DMS153 (cell line): ENCODE measurements at regions not wholly inside any gene's neighbourhood (a gene's known extent, or its start where the extent isn't known, plus 50 kb on each side); places are given as distances from the start of the nearest gene placed in this dataset.

Source experiments
- DNase-seq: peaks from one replicate; lab custom pipeline; 2025; lab: John Stamatoyannopoulos, UW

DNA sequence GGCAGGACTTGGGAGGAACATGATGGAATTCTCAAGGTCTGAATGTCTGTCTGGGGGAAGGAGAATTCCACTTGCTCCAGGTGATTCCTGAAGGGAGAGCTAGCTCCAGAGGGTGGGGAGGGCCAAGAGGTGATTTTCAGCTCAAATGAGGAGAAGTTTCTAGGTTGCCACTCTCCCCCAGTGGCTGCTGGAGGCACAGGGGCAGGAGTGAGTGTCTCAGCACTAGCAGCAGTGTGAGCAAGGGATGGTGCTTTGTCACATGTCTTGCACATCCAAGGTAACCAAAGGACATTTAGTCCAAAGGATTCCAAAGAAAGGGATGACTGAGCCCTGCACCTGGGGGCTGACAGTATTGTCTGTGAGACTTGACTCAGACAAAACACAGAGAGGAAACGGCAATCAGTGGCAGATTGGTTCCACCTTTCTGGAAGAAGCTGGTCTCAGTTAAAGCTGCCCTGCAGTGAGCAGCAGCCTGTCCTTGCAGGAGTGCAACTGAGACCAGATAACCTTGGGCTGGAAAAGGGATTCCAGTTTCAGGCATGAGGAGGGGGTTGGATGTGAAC, 51.2 kb upstream of the PCBD1 start:
- no peak for DNase-seq

DNA sequence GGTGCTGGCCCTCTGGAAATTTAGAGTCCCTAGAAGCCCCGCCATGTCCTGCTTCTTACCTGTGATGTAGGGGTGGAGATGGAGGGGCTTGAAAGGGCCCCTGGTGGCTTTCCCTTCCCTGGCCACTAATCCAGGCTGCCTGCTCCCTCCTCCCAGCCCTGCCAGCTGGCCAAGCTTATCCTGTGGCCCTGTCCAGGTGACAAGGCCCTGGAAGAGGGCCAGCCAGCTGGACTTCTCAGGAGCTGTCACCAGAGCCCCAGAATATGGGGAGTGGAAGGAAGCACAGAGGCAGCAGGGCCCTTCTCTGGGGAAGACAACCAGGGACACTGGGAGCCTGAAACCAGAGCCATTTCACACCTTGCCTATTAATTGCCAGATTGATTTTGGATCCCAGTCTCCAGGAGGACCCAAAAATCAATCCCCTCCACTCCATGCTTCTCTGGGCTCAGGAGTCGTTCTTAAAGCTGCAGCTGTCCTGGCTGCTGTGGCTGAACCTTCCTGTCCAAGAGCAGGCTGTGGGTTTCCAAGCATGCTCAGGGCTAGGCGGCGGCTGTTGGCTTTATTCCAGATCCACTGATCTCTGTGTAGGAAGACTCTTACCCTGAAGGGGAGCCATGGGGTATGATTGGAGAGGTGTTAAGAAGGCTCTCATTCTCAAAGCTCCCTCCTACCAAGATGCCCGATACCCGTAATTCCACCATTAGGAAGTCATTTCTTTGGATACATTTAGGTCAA, 52.6 kb upstream of the PCBD1 start:
- DNase-seq: peak; percentile 30

DNA sequence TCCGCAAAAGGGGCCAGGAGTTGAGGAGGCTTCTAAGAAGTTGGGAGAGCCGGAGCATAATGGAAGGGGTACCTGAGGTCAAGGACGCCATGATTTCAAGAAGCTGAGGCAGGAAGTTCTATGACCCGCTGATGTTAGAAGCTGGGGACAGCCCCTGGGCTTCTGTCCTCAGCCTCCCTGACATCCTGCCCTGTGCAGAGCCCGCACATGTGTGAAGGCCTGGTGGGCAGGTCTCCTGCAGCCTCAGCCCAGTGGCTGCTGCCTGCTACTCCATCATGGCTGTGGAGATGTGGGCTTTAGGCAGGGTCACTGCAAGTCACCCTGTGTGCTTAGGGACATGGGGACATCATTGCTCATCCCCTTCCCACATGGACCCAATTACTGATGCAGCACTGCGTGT, 53.8 kb upstream of the PCBD1 start:
- no peak for DNase-seq

DNA sequence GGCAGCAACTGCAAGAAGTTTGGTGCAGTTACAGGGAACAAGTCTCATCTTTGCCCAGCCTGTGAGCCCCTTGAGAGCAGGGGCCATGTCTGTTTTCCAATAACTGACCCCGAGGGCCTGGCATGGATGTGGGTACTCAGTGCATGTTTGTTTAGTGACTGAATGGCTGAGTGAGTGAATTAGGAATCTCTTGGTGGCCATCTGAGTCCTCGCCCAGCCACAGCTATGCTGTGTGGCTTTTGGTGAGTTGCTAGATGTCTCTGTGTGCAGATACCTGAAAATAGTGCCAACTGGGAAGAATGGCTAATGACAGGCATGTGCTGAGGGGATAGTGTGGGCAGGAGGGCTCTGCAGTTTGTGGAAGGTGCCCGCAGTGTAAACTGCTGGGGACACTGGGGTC, 54.4 kb upstream of the PCBD1 start:
- DNase-seq: no peak

DNA sequence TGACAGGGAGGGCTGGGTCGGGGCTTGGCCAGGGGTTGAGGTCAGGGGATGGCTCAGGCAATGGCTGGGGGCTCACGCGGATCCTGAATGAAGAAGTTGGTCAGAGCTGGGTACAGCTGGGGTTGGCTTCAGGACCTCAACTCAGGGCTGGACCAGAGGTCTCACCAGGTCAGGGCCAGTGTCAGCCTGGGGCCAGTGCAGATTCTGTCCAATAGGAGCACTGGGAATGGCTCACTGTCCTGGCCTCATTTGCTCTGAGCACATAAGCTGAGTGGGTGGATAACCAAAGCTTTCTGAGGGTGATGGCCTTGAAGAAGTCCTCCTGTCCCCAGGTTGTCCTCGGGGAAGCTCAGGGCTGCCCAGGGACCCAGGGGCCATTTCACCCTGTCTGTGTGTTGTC, 54.9 kb upstream of the PCBD1 start:
- no peak for DNase-seq

DNA sequence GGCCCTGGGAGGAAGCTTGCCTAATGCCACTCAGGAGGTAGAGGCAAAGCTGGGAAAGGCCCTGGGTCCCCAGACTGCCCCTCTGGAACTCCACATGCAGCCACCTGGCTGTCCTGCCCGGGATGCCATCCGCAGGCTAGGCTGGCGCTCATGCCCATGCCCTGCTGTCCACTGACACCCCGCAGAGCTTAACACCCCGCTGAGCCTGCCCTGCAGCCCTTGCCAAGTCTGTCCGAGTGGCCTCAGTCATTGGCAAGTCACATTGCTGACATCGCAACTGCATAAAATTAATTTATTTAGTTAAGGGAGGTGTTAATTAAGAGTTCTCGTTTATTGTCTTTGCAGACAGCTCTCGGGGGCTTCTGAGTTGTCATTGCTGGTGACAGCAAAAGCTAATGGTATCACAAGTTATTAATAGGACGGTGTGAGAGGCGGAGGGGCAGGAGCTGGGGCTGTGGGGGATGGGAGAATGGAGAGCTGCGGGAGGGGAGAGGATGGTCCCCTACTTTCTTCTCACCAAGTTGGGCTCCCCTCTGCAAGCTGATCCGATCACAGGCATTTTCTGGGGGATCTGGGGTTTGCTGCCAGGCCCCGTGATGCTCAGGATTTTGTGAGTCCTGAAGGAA, 55.6 kb upstream of the PCBD1 start:
- no peak for DNase-seq

DNA sequence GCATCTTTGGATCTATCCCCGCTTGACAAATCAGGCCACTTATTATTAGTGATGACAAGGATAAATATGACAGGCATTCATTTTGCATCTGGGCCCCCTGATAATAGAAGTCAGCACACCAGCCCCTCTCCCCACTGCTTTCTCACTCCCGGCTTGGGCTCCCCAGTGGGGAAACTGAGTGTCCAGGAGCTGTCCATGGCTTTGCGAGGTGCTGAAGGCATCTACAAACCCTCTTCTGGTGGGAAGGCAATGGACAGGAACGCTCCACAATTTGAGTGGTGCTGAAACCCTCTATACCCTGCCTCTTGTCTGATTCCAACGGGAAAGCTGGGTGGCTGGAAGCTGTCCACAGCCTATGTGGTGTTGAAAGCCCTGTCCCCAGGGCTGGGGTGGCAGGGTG, 61.7 kb upstream of the PCBD1 start:
- no peak for DNase-seq

DNA sequence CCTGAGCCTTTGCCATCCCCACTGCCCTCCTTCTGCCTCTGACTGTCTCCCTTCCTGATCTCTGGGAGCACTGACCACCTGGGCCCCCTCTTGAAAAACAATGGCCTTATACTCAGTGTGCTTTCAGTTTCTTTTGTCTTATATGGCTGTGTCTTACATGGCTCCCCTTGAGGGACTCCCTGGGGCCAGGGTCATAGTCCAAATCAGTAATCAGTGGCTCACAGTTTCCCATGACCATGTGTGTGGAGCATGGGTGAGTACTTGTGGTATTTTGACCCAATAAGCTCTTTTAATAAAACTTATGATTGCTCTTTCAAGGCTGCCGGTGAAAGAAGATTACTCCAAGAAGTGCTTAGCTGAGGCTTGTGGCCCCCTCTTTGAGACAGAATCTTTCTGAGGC, 62.4 kb upstream of the PCBD1 start:
- DNase-seq: no peak

DNA sequence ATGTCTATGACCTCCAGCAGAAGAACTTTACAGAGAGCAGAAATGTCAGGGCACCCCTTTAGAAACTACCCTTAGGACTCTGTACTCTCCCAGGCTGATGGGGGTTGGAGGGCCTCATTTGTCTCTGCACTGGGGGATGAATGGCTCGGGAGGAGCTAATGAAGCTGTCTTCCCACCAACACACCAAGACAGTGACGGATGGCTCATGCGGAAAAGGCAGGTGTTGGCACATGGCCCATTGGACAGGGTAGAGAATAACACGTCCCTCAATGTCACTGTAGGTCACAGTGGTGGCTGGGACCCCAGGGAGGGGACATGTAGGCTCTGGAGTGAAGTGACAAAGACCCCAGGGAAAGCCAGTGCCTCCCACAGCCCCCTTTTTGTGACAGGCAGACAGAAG, 64.0 kb upstream of the PCBD1 start:
- no peak for DNase-seq

DNA sequence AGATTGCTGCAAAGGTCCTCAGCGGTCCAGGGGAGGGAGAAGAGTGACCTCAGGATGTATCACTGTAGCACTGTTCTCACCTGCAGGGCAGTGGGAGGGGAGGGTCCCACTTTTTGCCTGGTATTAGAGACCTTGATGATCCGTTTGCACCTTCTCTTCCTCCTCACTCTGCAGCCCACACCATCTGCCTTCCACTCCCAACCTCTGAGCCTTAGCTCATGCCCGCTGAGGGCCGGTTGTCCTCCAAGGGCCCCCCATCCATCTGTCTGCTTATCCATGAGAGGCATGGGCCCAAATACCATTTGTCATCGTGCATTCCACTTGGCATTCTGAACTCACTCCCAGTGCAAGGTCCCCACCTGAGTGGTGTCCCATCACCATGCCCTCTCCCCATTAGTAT, 64.6 kb upstream of the PCBD1 start:
- no peak for DNase-seq

DNA sequence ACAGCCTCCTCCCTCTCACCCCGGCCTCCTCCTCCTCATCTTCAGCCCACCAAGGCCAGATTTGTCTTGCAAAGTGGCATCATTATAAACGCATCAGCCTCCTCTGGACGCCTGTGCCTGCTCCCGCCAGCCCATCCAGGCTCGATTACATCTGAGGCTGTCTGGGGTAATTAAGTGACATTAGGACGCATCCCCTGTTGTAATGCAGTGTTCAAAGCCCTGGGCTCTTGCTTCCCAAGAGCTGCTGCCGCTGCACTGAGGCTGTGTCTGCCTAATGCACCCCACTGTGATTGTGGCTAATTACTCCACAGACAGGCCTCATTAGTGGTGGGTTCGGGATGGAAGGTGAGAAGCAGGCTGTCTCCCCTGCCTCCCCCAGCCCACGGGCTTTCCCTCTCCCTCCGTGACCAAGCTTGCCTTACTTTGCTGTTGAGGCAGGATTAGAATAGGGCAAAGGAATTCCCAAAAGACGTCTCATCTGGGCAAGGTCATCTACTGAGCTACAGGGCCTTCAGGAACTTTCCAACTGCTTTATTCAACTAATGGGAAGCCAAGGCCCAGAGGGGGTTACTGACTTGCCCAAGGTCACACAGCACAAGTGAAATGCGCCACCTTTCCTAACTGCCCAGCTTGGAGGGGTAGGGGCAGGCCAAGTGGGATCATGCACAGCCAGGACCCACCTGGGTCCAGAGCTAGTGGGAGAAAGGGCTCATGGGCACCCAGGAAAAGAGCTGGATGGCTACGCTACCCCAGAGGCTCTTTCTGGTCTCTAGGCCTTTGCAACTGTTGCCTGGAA, 66.2 kb upstream of the PCBD1 start:
- DNase-seq: no peak

DNA sequence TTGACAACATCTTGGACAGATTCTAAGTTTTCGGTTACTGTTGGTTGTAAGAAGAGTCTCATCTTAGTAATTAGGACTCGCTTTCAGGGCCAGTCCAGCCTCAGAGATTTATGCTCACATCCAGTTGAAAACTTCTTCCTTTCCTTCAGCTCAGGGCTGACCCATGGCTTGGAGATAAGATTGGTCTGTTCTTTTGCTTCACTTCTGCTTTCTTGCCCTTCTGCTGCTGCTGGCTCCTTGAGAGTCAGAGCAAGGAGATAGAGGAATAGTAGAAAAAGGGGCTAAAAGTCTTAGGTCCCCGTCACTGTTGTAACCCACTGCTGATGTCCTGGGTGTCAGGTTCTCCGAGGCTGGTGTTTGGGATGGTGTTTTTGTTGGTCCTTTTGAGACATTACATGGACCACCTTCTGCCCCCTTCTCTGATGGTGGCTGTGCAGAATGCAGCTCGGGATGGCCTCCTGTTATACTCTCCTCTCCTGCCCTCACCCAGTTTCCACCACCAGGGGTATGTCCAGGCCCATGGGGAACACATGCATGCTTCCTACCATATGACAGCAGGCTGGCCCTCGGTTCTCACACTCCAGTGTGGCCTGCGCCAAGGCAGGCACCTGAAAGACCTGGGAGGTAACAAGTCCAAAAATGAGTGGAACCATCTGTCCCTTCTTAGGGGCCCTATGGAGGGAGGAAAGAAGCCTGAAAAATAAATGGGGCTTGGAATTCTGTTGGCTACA, 67.8 kb upstream of the PCBD1 start:
- no peak for DNase-seq

DNA sequence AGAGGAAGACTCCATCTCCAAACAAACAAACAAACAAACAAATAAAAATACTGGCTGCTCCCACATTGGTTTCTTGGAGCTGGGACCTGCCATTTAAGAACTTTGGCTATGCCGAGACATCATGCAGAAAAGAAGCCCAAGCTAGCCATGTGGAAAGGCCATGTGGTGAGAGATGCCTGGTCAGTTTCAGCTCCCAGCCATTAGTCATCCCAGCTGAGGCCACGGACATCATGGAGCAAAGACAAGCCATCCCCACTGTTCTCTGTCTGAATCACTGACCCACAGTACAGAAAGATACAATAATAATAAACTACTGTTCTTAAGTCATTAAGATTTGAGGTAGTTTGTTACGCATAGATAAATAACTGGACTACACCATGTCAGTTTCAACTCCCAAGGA, 70.0 kb upstream of the PCBD1 start:
- no peak for DNase-seq

DNA sequence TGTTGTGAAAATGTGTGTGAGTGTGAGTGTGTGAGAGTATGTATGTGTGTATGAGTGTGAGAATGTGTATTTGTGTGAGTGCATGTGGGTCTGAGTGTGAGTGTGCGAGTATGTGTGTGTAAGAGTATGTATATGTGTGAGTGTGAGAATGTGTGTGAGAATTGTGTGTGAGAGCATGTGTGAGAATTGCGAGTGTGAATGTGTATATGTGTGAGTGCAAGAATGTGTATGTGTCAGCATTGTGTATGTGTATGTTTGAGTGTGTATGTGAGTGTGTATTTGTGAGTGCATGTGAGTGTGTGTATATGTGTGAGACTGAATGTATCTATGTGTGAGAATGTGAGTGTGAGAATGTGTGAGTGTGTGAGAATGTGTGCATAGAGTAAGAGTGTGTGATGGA, 72.0 kb upstream of the PCBD1 start:
- no peak for DNase-seq

DNA sequence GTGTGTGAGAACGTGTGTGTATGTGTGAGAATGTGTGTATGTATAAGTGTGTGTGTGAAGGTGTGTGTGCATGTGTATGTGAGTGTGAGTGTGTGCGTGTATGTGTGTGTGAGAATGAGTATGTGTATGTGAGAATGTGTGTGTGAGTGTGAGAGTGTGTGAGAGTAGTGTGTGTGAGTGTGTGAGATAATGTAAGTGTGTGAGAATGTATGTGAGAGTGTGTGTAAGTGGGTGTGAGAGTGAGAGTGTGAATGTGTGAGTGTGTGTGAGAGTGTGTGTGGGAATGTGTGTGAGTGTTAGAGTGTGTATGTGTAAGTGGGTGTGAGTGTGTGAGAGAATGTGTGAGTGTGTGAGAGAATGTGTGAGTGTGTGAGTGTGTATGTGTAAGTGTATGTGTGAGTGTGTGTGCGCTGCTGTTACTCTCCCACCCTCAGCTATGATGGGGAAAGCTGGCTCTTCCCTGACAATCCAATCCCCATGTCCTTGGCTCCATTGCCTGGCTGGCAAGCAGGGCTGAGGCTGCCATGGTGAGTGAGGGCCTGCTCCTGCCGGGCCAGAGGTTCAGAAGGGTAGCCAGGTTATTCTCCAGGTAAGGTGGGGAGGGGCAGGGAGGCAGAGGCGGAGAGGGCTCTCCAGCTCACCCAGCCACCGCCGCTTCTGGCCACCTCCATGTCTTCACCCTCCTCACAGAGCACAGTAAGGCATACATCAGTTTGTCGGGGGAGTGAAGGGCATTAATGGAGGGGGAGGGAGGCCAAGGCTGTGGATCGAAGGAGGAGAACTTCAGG, 72.6 kb upstream of the PCBD1 start:
- DNase-seq: no peak

DNA sequence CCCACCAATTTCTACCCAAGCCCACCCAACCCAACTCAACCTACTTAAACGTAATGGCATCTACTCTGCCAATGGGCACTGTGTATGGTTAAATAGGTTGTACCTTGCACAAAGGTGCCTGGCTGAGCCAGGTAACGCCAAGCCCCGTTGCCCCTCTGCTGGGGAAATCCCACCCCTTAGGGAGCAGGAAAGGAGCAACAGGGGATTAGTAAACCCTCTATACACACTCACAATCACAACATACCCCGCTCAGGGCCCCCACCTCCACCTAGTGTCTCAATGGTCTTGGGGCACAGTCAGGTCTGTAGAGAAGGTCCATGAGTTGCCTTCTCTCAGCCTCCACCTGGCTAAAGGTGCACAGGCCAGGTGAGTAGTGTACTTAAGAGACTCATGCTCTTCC, 74.3 kb upstream of the PCBD1 start:
- DNase-seq: no peak

DNA sequence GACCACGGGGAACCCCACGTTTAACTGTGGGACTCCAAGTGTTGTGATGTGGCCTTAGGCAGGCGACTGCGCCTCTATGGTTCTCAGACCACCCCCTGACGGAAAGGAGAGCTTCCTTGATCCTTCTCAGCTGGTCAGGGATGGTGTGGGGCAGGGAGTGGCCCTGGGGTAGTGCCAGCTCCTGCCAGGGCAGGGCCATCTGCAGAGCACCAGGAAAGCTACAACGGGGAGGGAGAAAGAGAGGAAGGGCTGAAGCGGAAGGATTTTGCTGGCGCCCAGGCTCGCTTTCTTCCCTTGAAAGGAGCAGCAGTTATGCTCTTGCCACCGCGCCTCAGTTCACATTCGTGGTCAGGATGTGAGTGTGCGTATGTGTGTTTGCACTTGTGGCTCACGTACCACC, 74.9 kb upstream of the PCBD1 start:
- no peak for DNase-seq

DNA sequence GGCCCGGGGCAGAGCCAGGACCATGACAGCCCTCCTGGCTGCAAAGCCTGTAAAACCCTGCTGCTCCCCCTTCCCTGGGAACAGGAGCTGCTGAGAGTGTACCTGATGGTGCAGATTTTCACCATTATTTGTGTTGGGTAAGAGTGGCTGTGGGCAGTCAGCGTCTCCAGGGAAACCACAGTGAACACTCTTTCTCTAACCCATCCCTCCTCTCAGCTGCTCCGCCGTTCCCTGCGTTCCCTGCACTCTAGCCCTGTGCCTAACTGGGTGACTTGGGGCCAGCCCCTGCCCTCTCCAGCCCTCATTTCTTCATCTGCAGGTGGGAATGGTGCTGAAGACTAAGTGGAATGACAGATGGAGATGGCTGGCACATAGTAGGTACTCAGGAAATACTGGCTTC, 75.9 kb upstream of the PCBD1 start:
- DNase-seq: no peak

DNA sequence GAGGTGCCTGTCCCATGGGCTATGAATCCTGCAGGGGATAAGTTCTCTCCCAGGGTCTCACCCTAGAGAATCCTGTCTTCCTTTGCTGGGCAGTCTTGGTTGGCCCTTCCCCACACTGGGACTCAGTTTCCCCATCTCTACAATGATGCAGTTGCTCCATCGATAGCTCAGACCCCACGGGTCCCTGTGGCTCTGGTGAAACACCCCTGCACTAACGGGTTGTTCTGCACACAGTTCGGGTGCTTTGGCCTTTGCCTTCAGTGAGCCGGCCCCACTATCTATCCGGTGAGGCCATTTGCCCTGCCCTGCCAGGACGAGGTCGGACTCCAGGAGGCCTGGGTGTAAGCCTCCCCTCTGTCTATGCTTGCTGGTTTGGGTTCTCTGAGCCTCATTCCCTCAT, 76.5 kb upstream of the PCBD1 start:
- no peak for DNase-seq

DNA sequence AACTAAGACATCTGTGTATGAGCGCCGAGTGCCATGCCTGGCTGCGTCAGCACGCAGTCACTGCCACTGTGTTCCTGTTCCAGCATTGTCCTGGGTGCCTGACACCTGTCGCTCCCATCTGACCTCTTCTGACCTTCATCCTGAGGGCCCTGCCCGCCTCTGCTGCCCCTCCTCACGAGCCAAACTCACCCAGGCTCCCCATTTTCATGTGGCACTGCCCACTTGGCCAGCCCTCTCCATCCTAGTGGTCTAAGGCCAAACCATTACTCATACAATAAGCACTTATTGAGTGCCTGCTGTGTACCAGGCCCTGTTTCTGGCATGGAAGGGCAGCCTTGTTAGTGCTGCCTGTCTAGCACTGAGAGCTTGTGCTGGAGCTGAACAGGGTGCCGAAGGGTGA, 77.2 kb upstream of the PCBD1 start:
- DNase-seq: no peak
